ENCODE measurements at regions not wholly inside any gene's neighbourhood (a gene's known extent, or its start where the extent isn't known, plus 50 kb on each side); places are given as distances from the start of the nearest gene placed in this dataset.

GRCh38 chr1:24256687-24257086, 62.5 kb upstream of the GRHL3 start:
- TF ChIP-seq CBX2 (IDR thresholded peaks at IDR 0.05; ENCODE audit: borderline replicate concordance, low read depth) (no peak), TP53 (CRISPR knock-in tag; IDR thresholded peaks at IDR 0.05) (no peak), HOXB13 (CRISPR knock-in tag; IDR thresholded peaks at IDR 0.05; ENCODE audit: low read depth) (no peak), HES2 (IDR thresholded peaks at IDR 0.05) (no peak), POLR2A (IDR thresholded peaks at IDR 0.05; ENCODE audit: low read length) (no peak), JUNB (IDR thresholded peaks at IDR 0.05) (no peak), NR3C1 (IDR thresholded peaks at IDR 0.05) (no peak), E2F6 (IDR thresholded peaks at IDR 0.05; ENCODE audit: borderline replicate concordance, low read depth) (no peak), RAD21 (conservative IDR thresholded peaks at IDR 0.05 in 1 of 2, IDR thresholded peaks at IDR 0.05 in 1 of 2) (no peak), EP300 (IDR thresholded peaks at IDR 0.05) (no peak), MYC (IDR thresholded peaks at IDR 0.05; ENCODE audit: borderline replicate concordance, low read length) (no peak), SMC3 (IDR thresholded peaks at IDR 0.05) (no peak), CBX8 (IDR thresholded peaks at IDR 0.05) (no peak), NFE2L2 (conservative IDR thresholded peaks at IDR 0.05; ENCODE audit: low read length) (no peak), HMGXB4 (CRISPR knock-in tag; IDR thresholded peaks at IDR 0.05; ENCODE audit: borderline replicate concordance) (no peak)
- FAIRE-seq (no peak), DNase-seq (ENCODE audit: low read depth in 1 of 2, low spot score in 1 of 2) (no peak), ATAC-seq (no peak)
- POLR2A ChIA-PET, result no interaction called here
- 35% methylated on average over 2 of the region's 2 CpGs for WGBS (ENCODE audit: missing lambda C conversion rate)
- Histone ChIP-seq H3K27ac (no peak overlapping the region), H3K9me3 (no peaks in the 10 kb centered on the region), H3K4me1 (0 out of 3 replicates have a peak, but pooled peaks cover 4% of the 10 kb centered on the region), H3K4me2 (no peak overlapping the region), H3K4me3 (no peak overlapping the region)
- CTCF ChIA-PET, result interaction anchor here (1.3 to 3.0 kb wide), 2 partner anchors 55 to 135 kb away, joined by 3 to 13 read pairs; no protein-coding TSS in a partner anchor

- no peak overlapping the region for H3K4me2 ChIP-seq
- ATAC-seq, result peak; percentile 50 to 56; a peak in 2 of 6 replicates
- POLR2A ChIA-PET, result no interaction called here
Measured at GRCh38 chr1:24255226-24255625, 63.9 kb upstream of the GRHL3 start.

More at GRCh38 chr1:24255226-24255625, 63.9 kb upstream of the GRHL3 start:
- Histone ChIP-seq H3K4me3 (no peak overlapping the region), H3K9me3 (no peaks in the 10 kb centered on the region), H3K4me1 (0 out of 3 replicates have a peak, but pooled peaks cover 4% of the 10 kb centered on the region), H3K27ac (peak overlapping the region in 1 of 2 experiments; percentile 52; a peak in 1 of 6 replicates)
- 89% methylated on average over 7 of the region's 7 CpGs for WGBS (ENCODE audit: missing lambda C conversion rate)
- DNase-seq (ENCODE audit: low read depth in 1 of 2, low spot score in 1 of 2) (peak in 1 of 2 experiments; percentile 28), FAIRE-seq (no peak)
- peak; percentile 70 for TF ChIP-seq NFE2L2 (conservative IDR thresholded peaks at IDR 0.05; ENCODE audit: low read length)
- TF ChIP-seq MAFK (IDR thresholded peaks at IDR 0.05; ENCODE audit: partially characterized antibody), result peak; percentile 71
- TF ChIP-seq CTCF (IDR thresholded peaks at IDR 0.05), result no peak
- CTCF ChIA-PET, result interaction anchor here (1.4 to 1.7 kb wide), 2 partner anchors 53 to 137 kb away, joined by 3 to 6 read pairs; no protein-coding TSS in a partner anchor
